ENCODE measurements at regions not wholly inside any gene's neighbourhood (a gene's known extent, or its start where the extent isn't known, plus 50 kb on each side); places are given as distances from the start of the nearest gene placed in this dataset.
A peak's percentile ranks its signal among the peaks of the same experiment; 100 is the strongest.

- Histone ChIP-seq H3K4me3 (ENCODE audit: low read length) (peak overlapping the region; percentile 45), H3K9me3 (ENCODE audit: control insufficient read depth, low read depth, low read length) (no peaks in the 10 kb centered on the region)
Measured at GRCh38 chr11:115760461-115761320, 256.5 kb upstream of the CADM1 start.

GRCh38 chr11:115759622-115760460 is 255.6 kb upstream of the CADM1 start:
- H3K9ac ChIP-seq (ENCODE audit: low read length): no peak overlapping the region
- H3K36me3 ChIP-seq (ENCODE audit: control insufficient read depth, low read depth, low read length): no peaks in the 10 kb centered on the region
- H3K4me1 ChIP-seq (ENCODE audit: control insufficient read depth, low read depth, low read length): no peaks in the 10 kb centered on the region
- peak overlapping the region; percentile 45 for H3K4me3 ChIP-seq (ENCODE audit: low read length)
- peaks cover 47% of the 10 kb centered on the region for H3K27me3 ChIP-seq (ENCODE audit: control insufficient read depth, insufficient read depth, low read length)
- H3K27ac ChIP-seq (ENCODE audit: low read length): no peak overlapping the region
- H3K9me3 ChIP-seq (ENCODE audit: control insufficient read depth, low read depth, low read length): no peaks in the 10 kb centered on the region

More at GRCh38 chr11:115760461-115761320, 256.5 kb upstream of the CADM1 start:
- H3K27ac ChIP-seq (ENCODE audit: low read length): no peak overlapping the region
- H3K9ac ChIP-seq (ENCODE audit: low read length): no peak overlapping the region
- H3K27me3 ChIP-seq (ENCODE audit: control insufficient read depth, insufficient read depth, low read length): peaks cover 47% of the 10 kb centered on the region
- no peaks in the 10 kb centered on the region for H3K36me3 ChIP-seq (ENCODE audit: control insufficient read depth, low read depth, low read length)
- H3K4me1 ChIP-seq (ENCODE audit: control insufficient read depth, low read depth, low read length): no peaks in the 10 kb centered on the region

GRCh38 chr11:115758011-115758410 is 253.8 kb upstream of the CADM1 start:
- Histone ChIP-seq H3K27ac (ENCODE audit: low read length) (no peak overlapping the region), H3K9ac (ENCODE audit: low read length) (no peak overlapping the region), H3K36me3 (ENCODE audit: control insufficient read depth, low read depth, low read length) (no peaks in the 10 kb centered on the region), H3K9me3 (ENCODE audit: control insufficient read depth, low read depth, low read length) (no peaks in the 10 kb centered on the region), H3K4me1 (ENCODE audit: control insufficient read depth, low read depth, low read length) (no peaks in the 10 kb centered on the region), H3K4me3 (ENCODE audit: low read length) (no peak overlapping the region), H3K27me3 (ENCODE audit: control insufficient read depth, insufficient read depth, low read length) (peaks cover 48% of the 10 kb centered on the region)

- H3K27ac ChIP-seq (ENCODE audit: low read length): no peak overlapping the region
- H3K9me3 ChIP-seq (ENCODE audit: control insufficient read depth, low read depth, low read length): no peaks in the 10 kb centered on the region
- H3K36me3 ChIP-seq (ENCODE audit: control insufficient read depth, low read depth, low read length): no peaks in the 10 kb centered on the region
- peaks cover 19% of the 10 kb centered on the region for H3K27me3 ChIP-seq (ENCODE audit: control insufficient read depth, insufficient read depth, low read length)
- H3K4me3 ChIP-seq (ENCODE audit: low read length): no peak overlapping the region
- no peaks in the 10 kb centered on the region for H3K4me1 ChIP-seq (ENCODE audit: control insufficient read depth, low read depth, low read length)
- no peak overlapping the region for H3K9ac ChIP-seq (ENCODE audit: low read length)
Measured at GRCh38 chr11:115751243-115752015, 247.2 kb upstream of the CADM1 start.

- no peak overlapping the region for H3K27ac ChIP-seq (ENCODE audit: low read length)
- no peak overlapping the region for H3K4me3 ChIP-seq (ENCODE audit: low read length)
- no peaks in the 10 kb centered on the region for H3K9me3 ChIP-seq (ENCODE audit: control insufficient read depth, low read depth, low read length)
- H3K36me3 ChIP-seq (ENCODE audit: control insufficient read depth, low read depth, low read length): no peaks in the 10 kb centered on the region
- H3K27me3 ChIP-seq (ENCODE audit: control insufficient read depth, insufficient read depth, low read length): peaks cover 12% of the 10 kb centered on the region
- H3K9ac ChIP-seq (ENCODE audit: low read length): no peak overlapping the region
- H3K4me1 ChIP-seq (ENCODE audit: control insufficient read depth, low read depth, low read length): peaks cover 25% of the 10 kb centered on the region
Measured at GRCh38 chr11:115745610-115746512, 241.6 kb upstream of the CADM1 start.

- Histone ChIP-seq H3K36me3 (ENCODE audit: control insufficient read depth, low read depth, low read length) (no peaks in the 10 kb centered on the region), H3K9me3 (ENCODE audit: control insufficient read depth, low read depth, low read length) (no peaks in the 10 kb centered on the region), H3K4me1 (ENCODE audit: control insufficient read depth, low read depth, low read length) (peaks cover 25% of the 10 kb centered on the region), H3K9ac (ENCODE audit: low read length) (no peak overlapping the region), H3K4me3 (ENCODE audit: low read length) (no peak overlapping the region), H3K27me3 (ENCODE audit: control insufficient read depth, insufficient read depth, low read length) (peaks cover 7% of the 10 kb centered on the region), H3K27ac (ENCODE audit: low read length) (no peak overlapping the region)
Measured at GRCh38 chr11:115745066-115745465, 240.9 kb upstream of the CADM1 start.

- no peak overlapping the region for H3K4me3 ChIP-seq (ENCODE audit: low read length)
- H3K36me3 ChIP-seq (ENCODE audit: control insufficient read depth, low read depth, low read length): no peaks in the 10 kb centered on the region
- no peak overlapping the region for H3K27ac ChIP-seq (ENCODE audit: low read length)
- H3K9me3 ChIP-seq (ENCODE audit: control insufficient read depth, low read depth, low read length): no peaks in the 10 kb centered on the region
- peaks cover 33% of the 10 kb centered on the region for H3K4me1 ChIP-seq (ENCODE audit: control insufficient read depth, low read depth, low read length)
- no peak overlapping the region for H3K9ac ChIP-seq (ENCODE audit: low read length)
- H3K27me3 ChIP-seq (ENCODE audit: control insufficient read depth, insufficient read depth, low read length): peaks cover 7% of the 10 kb centered on the region
Measured at GRCh38 chr11:115743719-115744118, 239.5 kb upstream of the CADM1 start.

GRCh38 chr11:115741376-115742107 is 237.3 kb upstream of the CADM1 start:
- no peak overlapping the region for H3K4me3 ChIP-seq (ENCODE audit: low read length)
- no peaks in the 10 kb centered on the region for H3K36me3 ChIP-seq (ENCODE audit: control insufficient read depth, low read depth, low read length)
- peaks cover 34% of the 10 kb centered on the region for H3K4me1 ChIP-seq (ENCODE audit: control insufficient read depth, low read depth, low read length)
- peaks cover 7% of the 10 kb centered on the region for H3K27me3 ChIP-seq (ENCODE audit: control insufficient read depth, insufficient read depth, low read length)
- H3K9me3 ChIP-seq (ENCODE audit: control insufficient read depth, low read depth, low read length): no peaks in the 10 kb centered on the region
- no peak overlapping the region for H3K27ac ChIP-seq (ENCODE audit: low read length)
- H3K9ac ChIP-seq (ENCODE audit: low read length): no peak overlapping the region

GRCh38 chr11:115740324-115740723 is 236.1 kb upstream of the CADM1 start:
- Histone ChIP-seq H3K4me1 (ENCODE audit: control insufficient read depth, low read depth, low read length) (peaks cover 30% of the 10 kb centered on the region), H3K4me3 (ENCODE audit: low read length) (no peak overlapping the region), H3K36me3 (ENCODE audit: control insufficient read depth, low read depth, low read length) (no peaks in the 10 kb centered on the region), H3K27me3 (ENCODE audit: control insufficient read depth, insufficient read depth, low read length) (peaks cover 7% of the 10 kb centered on the region), H3K9me3 (ENCODE audit: control insufficient read depth, low read depth, low read length) (no peaks in the 10 kb centered on the region), H3K9ac (ENCODE audit: low read length) (no peak overlapping the region), H3K27ac (ENCODE audit: low read length) (no peak overlapping the region)

GRCh38 chr11:115739878-115740277 is 235.7 kb upstream of the CADM1 start:
- Histone ChIP-seq H3K36me3 (ENCODE audit: control insufficient read depth, low read depth, low read length) (no peaks in the 10 kb centered on the region), H3K9me3 (ENCODE audit: control insufficient read depth, low read depth, low read length) (no peaks in the 10 kb centered on the region), H3K27ac (ENCODE audit: low read length) (no peak overlapping the region), H3K4me3 (ENCODE audit: low read length) (no peak overlapping the region), H3K4me1 (ENCODE audit: control insufficient read depth, low read depth, low read length) (peaks cover 25% of the 10 kb centered on the region), H3K27me3 (ENCODE audit: control insufficient read depth, insufficient read depth, low read length) (peaks cover 7% of the 10 kb centered on the region), H3K9ac (ENCODE audit: low read length) (no peak overlapping the region)

All from iPS-18a (cell line).